SK-N-SH (cell line): ENCODE measurements at regions not wholly inside any gene's neighbourhood (a gene's known extent, or its start where the extent isn't known, plus 50 kb on each side); places are given as distances from the start of the nearest gene placed in this dataset.
A peak's percentile ranks its signal among the peaks of the same experiment; 100 is the strongest.

Source experiments
- CTCF ChIA-PET: fragments of 300-600, 350-600 bp; formaldehyde crosslinking; extraction: SDS; loops from one replicate; lab custom pipeline; 2021; lab: Yijun Ruan, JAX
- POLR2A ChIA-PET: fragments of 350-600 bp; sonication (Branson Sonifier 250); formaldehyde crosslinking; extraction: SDS; loops from one replicate; lab custom pipeline; 2020; ENCODE audit warnings: antibody characterized with exemption, inconsistent platforms; lab: Yijun Ruan, JAX
- DNase-seq: peaks from one replicate; pipeline ENCODE4 v3.0.0; 2012
- H2AFZ ChIP-seq: fragments of 200-600 bp; sonication (generic); 2 replicates; pipeline ENCODE4 v1.8.1; 2016; ENCODE audit warnings: antibody characterized with exemption, mild to moderate bottlenecking, low read depth
- H3F3A ChIP-seq: fragments of 200-600 bp; sonication (generic); replicated peaks from 2 replicates; pipeline ENCODE3; 2016; ENCODE audit warnings: antibody characterized with exemption, mild to moderate bottlenecking; ENCODE audit not compliant: insufficient read depth
- H3K27ac ChIP-seq, 2 experiments: fragments of 200-500 bp in 1 of 2; fragments of 200-600 bp in 1 of 2; sonication (Bioruptor generic) in 1 of 2; sonication (generic), shearing (Covaris generic) in 1 of 2; 2 replicates each; pipeline versions ENCODE4 v1.5.1 to v1.6.1; 2014 to 2016; ENCODE audit warnings: low read depth in 2 of 2, inconsistent platforms in 1 of 2, low read length in 1 of 2, mild to moderate bottlenecking in 1 of 2, mixed read lengths in 1 of 2
- H3K27me3 ChIP-seq: fragments of 200-600 bp; sonication (generic), shearing (Covaris generic); 2 replicates; pipeline ENCODE4 v1.6.1; 2016; ENCODE audit warnings: mixed run types; ENCODE audit not compliant: insufficient read depth
- H3K36me3 ChIP-seq, 2 experiments: fragments of 200-500 bp in 1 of 2; fragments of 200-600 bp in 1 of 2; sonication (Bioruptor generic) in 1 of 2; sonication (generic) in 1 of 2; replicated peaks in 1 of 2; 2 replicates each; pipeline versions ENCODE3 to v1.5.1; 2014 to 2016; ENCODE audit warnings: low read length in 1 of 2, mild to moderate bottlenecking in 1 of 2; ENCODE audit not compliant: insufficient read depth in 2 of 2, control insufficient read depth in 1 of 2
- H3K4me1 ChIP-seq, 2 experiments: fragments of 200-500 bp in 1 of 2; fragments of 200-600 bp in 1 of 2; sonication (Bioruptor generic) in 1 of 2; sonication (generic), shearing (Covaris generic) in 1 of 2; 2 replicates each; pipeline versions ENCODE4 v1.5.1 to v1.6.1; 2014 to 2016; ENCODE audit warnings: low read depth in 1 of 2, low read length in 1 of 2, mixed run types in 1 of 2; ENCODE audit not compliant: insufficient read depth in 2 of 2, control insufficient read depth in 1 of 2
- H3K4me2 ChIP-seq: fragments of 200-600 bp; sonication (generic), shearing (Covaris generic); 2 replicates; pipeline ENCODE4 v1.6.1; 2017; ENCODE audit warnings: mixed run types
- H3K4me3 ChIP-seq, 2 experiments: fragments of 200-500 bp in 1 of 2; fragments of 200-600 bp in 1 of 2; sonication (Bioruptor generic) in 1 of 2; sonication (generic), shearing (Covaris generic) in 1 of 2; 2 replicates each; pipeline versions ENCODE4 v1.5.1 to v1.8.1; 2014 to 2016; ENCODE audit warnings: low read depth in 2 of 2, inconsistent platforms in 1 of 2, low read length in 1 of 2, mild to moderate bottlenecking in 1 of 2, mixed read lengths in 1 of 2, moderate library complexity in 1 of 2
- H3K79me2 ChIP-seq: fragments of 200-600 bp; sonication (generic); 2 replicates; pipeline ENCODE4 v1.8.1; 2017; ENCODE audit warnings: mild to moderate bottlenecking; ENCODE audit not compliant: insufficient read depth
- H3K9ac ChIP-seq: fragments of 200-600 bp; sonication (generic); 2 replicates; pipeline ENCODE4 v1.6.1; 2017; ENCODE audit warnings: mixed run types
- H3K9me2 ChIP-seq: fragments of 200-600 bp; sonication (generic); 2 replicates; pipeline ENCODE4 v1.6.1; 2017; ENCODE audit warnings: mixed run types
- H3K9me3 ChIP-seq: fragments of 200-600 bp; sonication (generic); 2 replicates; pipeline ENCODE4 v1.6.1; 2017; ENCODE audit warnings: mixed run types, mild to moderate bottlenecking, moderate library complexity
- H4K20me1 ChIP-seq: fragments of 200-600 bp; sonication (generic); 2 replicates; pipeline ENCODE4 v1.6.1; 2017; ENCODE audit warnings: mild to moderate bottlenecking, mixed run types; ENCODE audit not compliant: insufficient read depth
- CTCF ChIP-seq: fragments of 200-600 bp; sonication (generic); IDR thresholded peaks from 2 replicates; pipeline ENCODE4 v1.6.1; 2017; ENCODE audit warnings: antibody characterized with exemption, mild to moderate bottlenecking, moderate library complexity
- ELF1 ChIP-seq: IDR thresholded peaks from 2 replicates; pipeline ENCODE4 v1.4.0; 2012
- FOXM1 ChIP-seq: IDR thresholded peaks from 2 replicates; pipeline ENCODE4 v1.4.0; 2012; ENCODE audit warnings: low read depth, mild to moderate bottlenecking
- GABPA ChIP-seq: IDR thresholded peaks from 2 replicates; pipeline ENCODE4 v1.4.0; 2012; ENCODE audit warnings: low read depth, mild to moderate bottlenecking
- GATA2 ChIP-seq: sonication (generic); formaldehyde crosslinking; IDR thresholded peaks from 2 replicates; pipeline ENCODE4 v1.5.0; 2020; ENCODE audit warnings: mild to moderate bottlenecking, missing genetic modification reagents
- JUND ChIP-seq: IDR thresholded peaks from 2 replicates; pipeline ENCODE4 v1.4.0; 2012
- MAX ChIP-seq: IDR thresholded peaks from 2 replicates; pipeline ENCODE4 v1.4.0; 2012; ENCODE audit warnings: low read depth
- MEF2A ChIP-seq: IDR thresholded peaks from 2 replicates; pipeline ENCODE4 v1.4.0; 2012; ENCODE audit warnings: low read depth, borderline replicate concordance
- MXI1 ChIP-seq: IDR thresholded peaks from 2 replicates; pipeline ENCODE4 v1.6.1; 2012; ENCODE audit warnings: mild to moderate bottlenecking, low read depth, low read length, improper control_type of control experiment
- NFIC ChIP-seq: IDR thresholded peaks from 2 replicates; pipeline ENCODE4 v1.4.0; 2012; ENCODE audit warnings: borderline replicate concordance
- RFX5 ChIP-seq: IDR thresholded peaks from 2 replicates; pipeline ENCODE4 v1.6.1; 2012; ENCODE audit warnings: mild to moderate bottlenecking, improper control_type of control experiment, low read length
- TAF1 ChIP-seq: IDR thresholded peaks from 2 replicates; pipeline ENCODE4 v1.6.1; 2012; ENCODE audit warnings: low read depth, mild to moderate bottlenecking, low read length, moderate library complexity, borderline replicate concordance
- TCF12 ChIP-seq: IDR thresholded peaks from 2 replicates; pipeline ENCODE4 v1.4.0; 2012
- TEAD4 ChIP-seq: IDR thresholded peaks from 2 replicates; pipeline ENCODE4 v1.4.0; 2012; ENCODE audit warnings: mild to moderate bottlenecking, borderline replicate concordance; ENCODE audit not compliant: insufficient read depth
- USF2 ChIP-seq: fragments of 150-350 bp; IDR thresholded peaks from 2 replicates; pipeline ENCODE4 v1.6.1; 2017; ENCODE audit warnings: antibody characterized with exemption, low read length, low read depth, borderline replicate concordance
- YY1 ChIP-seq: IDR thresholded peaks from 2 replicates; pipeline ENCODE4 v1.4.0; 2012; ENCODE audit warnings: low read depth, mild to moderate bottlenecking
- WGBS: methylation state at CpG from one replicate; pipeline ENCODE4 v1.1.6; 2017; ENCODE audit warnings: low lambda C conversion rate; 5-methylcytosine and 5-hydroxymethylcytosine counted together

GRCh38 chr6:126696921-126697693, 357.2 kb downstream of the CENPW start:
- H3K9ac ChIP-seq, result no peak overlapping the region
- ChIA-PET CTCF (no interaction called here), POLR2A (no interaction called here)
- H3F3A ChIP-seq, result no peaks in the 10 kb centered on the region
- peak; percentile 1 for DNase-seq
- no peak for TF ChIP-seq MXI1
- TF ChIP-seq GATA2 (CRISPR knock-in tag), result peak; percentile 51
- no peaks in the 10 kb centered on the region for H3K27me3 ChIP-seq
- H3K36me3 ChIP-seq, result no peaks in the 10 kb centered on the region
- no peaks in the 10 kb centered on the region for H3K79me2 ChIP-seq
- H3K27ac ChIP-seq, result no peak overlapping the region
- 29% methylated on average over 5 of the region's 5 CpGs for WGBS
- peaks cover 0 to 5% of the 10 kb centered on the region in 2 experiments; a peak in 1 of 4 replicates for H3K4me1 ChIP-seq
- no peaks in the 10 kb centered on the region for H4K20me1 ChIP-seq
- H3K9me3 ChIP-seq, result no peaks in the 10 kb centered on the region
- H2AFZ ChIP-seq, result no peak overlapping the region
- H3K4me3 ChIP-seq, result no peak overlapping the region
- H3K9me2 ChIP-seq, result no peaks in the 10 kb centered on the region
- no peak overlapping the region for H3K4me2 ChIP-seq

GRCh38 chr6:126698732-126699240, 358.9 kb downstream of the CENPW start:
- Histone ChIP-seq H3F3A (no peaks in the 10 kb centered on the region), H3K9me2 (no peaks in the 10 kb centered on the region), H3K36me3 (no peaks in the 10 kb centered on the region), H3K9ac (no peak overlapping the region), H2AFZ (no peak overlapping the region), H3K27ac (no peak overlapping the region), H3K79me2 (no peaks in the 10 kb centered on the region), H3K4me3 (no peak overlapping the region), H3K9me3 (no peaks in the 10 kb centered on the region), H3K4me2 (no peak overlapping the region), H3K27me3 (no peaks in the 10 kb centered on the region), H4K20me1 (no peaks in the 10 kb centered on the region), H3K4me1 (peaks cover 0 to 5% of the 10 kb centered on the region in 2 experiments; a peak in 1 of 4 replicates)
- TF ChIP-seq TCF12 (no peak), RFX5 (no peak), GABPA (no peak), ELF1 (no peak)
- CTCF ChIA-PET, result no interaction called here
- POLR2A ChIA-PET, result no interaction called here
- WGBS, result 8% methylated on average over 3 of the region's 3 CpGs
- DNase-seq, result no peak

- peaks cover 0 to 4% of the 10 kb centered on the region in 2 experiments; a peak in 1 of 4 replicates for H3K4me1 ChIP-seq
- DNase-seq, result no peak
- H3K4me2 ChIP-seq, result peak overlapping the region; percentile 65
- H3K9me3 ChIP-seq, result no peaks in the 10 kb centered on the region
- H3K27ac ChIP-seq, result no peak overlapping the region
- H3K79me2 ChIP-seq, result no peaks in the 10 kb centered on the region
- H3K9me2 ChIP-seq, result no peaks in the 10 kb centered on the region
- H3K4me3 ChIP-seq, result peak overlapping the region; percentile 33 to 58; a peak in 3 of 4 replicates
- no peaks in the 10 kb centered on the region for H4K20me1 ChIP-seq
- POLR2A ChIA-PET, result no interaction called here
- WGBS, result 32% methylated on average over 5 of the region's 5 CpGs
- peak overlapping the region; percentile 51; the same call in 1 of the 2 replicates for H2AFZ ChIP-seq
- H3K27me3 ChIP-seq, result no peaks in the 10 kb centered on the region
- H3K36me3 ChIP-seq, result no peaks in the 10 kb centered on the region
- TF ChIP-seq TAF1 (no peak), MEF2A (no peak), CTCF (no peak), FOXM1 (no peak), GATA2 (CRISPR knock-in tag) (no peak), MAX (no peak), JUND (no peak), YY1 (no peak), RFX5 (no peak), USF2 (no peak), TEAD4 (no peak), TCF12 (no peak), GABPA (no peak), NFIC (no peak)
- H3F3A ChIP-seq, result no peaks in the 10 kb centered on the region
- H3K9ac ChIP-seq, result no peak overlapping the region
- CTCF ChIA-PET, result no interaction called here
These were observed 362.0 kb downstream of the CENPW start for GRCh38 chr6:126701676-126702560.
